Activated T-helper 1 cell treated with anti-CD3 and anti-CD28 coated beads, Interleukin-12 subunit alpha, Interleukin-12 subunit beta, Interleukin-2, Interleukin-4 antibody, amounts not matched to agents 30 ng/mL and 10 ng/mL and 1 ng/mL, durations not matched to agents 14 hours and 24 hours and 36 hours (primary cell): ENCODE measurements at regions not wholly inside any gene's neighbourhood (a gene's known extent, or its start where the extent isn't known, plus 50 kb on each side); places are given as distances from the start of the nearest gene placed in this dataset.

Experiments
- DNase-seq: peaks from one replicate; pipeline ENCODE4 v3.0.0; 2021; ENCODE audit warnings: low spot score
- H3K27ac Mint-ChIP-seq: one replicate; pipeline ENCODE4 v1.8.0; 2021; ENCODE audit warnings: mild to moderate bottlenecking, mixed read lengths
- H3K27me3 Mint-ChIP-seq: one replicate; pipeline ENCODE4 v1.8.0; 2022; ENCODE audit warnings: mild to moderate bottlenecking, moderate library complexity, mixed read lengths; ENCODE audit not compliant: insufficient read depth
- H3K36me3 Mint-ChIP-seq: one replicate; pipeline ENCODE4 v1.8.0; 2021; ENCODE audit warnings: low read depth, mixed read lengths
- H3K4me1 Mint-ChIP-seq: one replicate; pipeline ENCODE4 v1.8.0; 2021; ENCODE audit warnings: low read depth, mixed read lengths
- H3K4me3 Mint-ChIP-seq: one replicate; pipeline ENCODE4 v1.8.0; 2021; ENCODE audit warnings: mild to moderate bottlenecking, moderate library complexity, mixed read lengths
- H3K9me3 Mint-ChIP-seq: one replicate; pipeline ENCODE4 v1.8.0; 2021; ENCODE audit warnings: mixed read lengths
- intact Hi-C: fragments of 100-400 bp; cut with micrococcal nuclease; formaldehyde crosslinking; loops from one replicate; pipeline ENCODE4 v1.15.1; 2024

GRCh38 chr9:99445371-99445891 is 223.3 kb downstream of the SEC61B start:
- intact Hi-C loops, result no loop called here
- H3K27me3 Mint-ChIP-seq, result peaks cover 15% of the 10 kb centered on the region
- no peak overlapping the region for H3K4me3 Mint-ChIP-seq
- H3K27ac Mint-ChIP-seq, result no peak overlapping the region
- no peaks in the 10 kb centered on the region for H3K9me3 Mint-ChIP-seq
- H3K36me3 Mint-ChIP-seq, result no peaks in the 10 kb centered on the region
- no peaks in the 10 kb centered on the region for H3K4me1 Mint-ChIP-seq
- DNase-seq, result no peak

- Mint-ChIP-seq H3K4me3 (no peak overlapping the region), H3K9me3 (no peaks in the 10 kb centered on the region), H3K27me3 (peaks cover 15% of the 10 kb centered on the region), H3K27ac (no peak overlapping the region), H3K36me3 (no peaks in the 10 kb centered on the region), H3K4me1 (no peaks in the 10 kb centered on the region)
- intact Hi-C loops, result no loop called here
- no peak for DNase-seq
Measured at GRCh38 chr9:99445920-99446319, 223.8 kb downstream of the SEC61B start.

GRCh38 chr9:99447951-99448350 is 225.9 kb downstream of the SEC61B start:
- intact Hi-C loops, result no loop called here
- Mint-ChIP-seq H3K4me3 (no peak overlapping the region), H3K27me3 (peaks cover 20% of the 10 kb centered on the region), H3K4me1 (no peaks in the 10 kb centered on the region), H3K9me3 (no peaks in the 10 kb centered on the region), H3K36me3 (no peaks in the 10 kb centered on the region), H3K27ac (no peak overlapping the region)
- no peak for DNase-seq

- Mint-ChIP-seq H3K27me3 (peaks cover 17% of the 10 kb centered on the region), H3K36me3 (no peaks in the 10 kb centered on the region), H3K4me3 (no peak overlapping the region), H3K27ac (no peak overlapping the region), H3K9me3 (no peaks in the 10 kb centered on the region), H3K4me1 (no peaks in the 10 kb centered on the region)
- no peak for DNase-seq
- intact Hi-C loops, result no loop called here
Measured at GRCh38 chr9:99449726-99450125, 227.6 kb downstream of the SEC61B start.

GRCh38 chr9:99451112-99451606 is 229.1 kb downstream of the SEC61B start:
- Mint-ChIP-seq H3K36me3 (no peaks in the 10 kb centered on the region), H3K9me3 (no peaks in the 10 kb centered on the region), H3K4me1 (no peaks in the 10 kb centered on the region), H3K4me3 (no peak overlapping the region), H3K27me3 (peaks cover 21% of the 10 kb centered on the region), H3K27ac (no peak overlapping the region)
- DNase-seq, result no peak
- intact Hi-C loops, result no loop called here

GRCh38 chr9:99457406-99457805 is 235.3 kb downstream of the SEC61B start:
- no peak overlapping the region for H3K27ac Mint-ChIP-seq
- H3K27me3 Mint-ChIP-seq, result peaks cover 11% of the 10 kb centered on the region
- no peak overlapping the region for H3K4me3 Mint-ChIP-seq
- no peaks in the 10 kb centered on the region for H3K9me3 Mint-ChIP-seq
- H3K36me3 Mint-ChIP-seq, result no peaks in the 10 kb centered on the region
- intact Hi-C loops, result no loop called here
- DNase-seq, result no peak
- no peaks in the 10 kb centered on the region for H3K4me1 Mint-ChIP-seq

- DNase-seq, result no peak
- peaks cover 14% of the 10 kb centered on the region for H3K27me3 Mint-ChIP-seq
- intact Hi-C loops, result no loop called here
- H3K4me1 Mint-ChIP-seq, result no peaks in the 10 kb centered on the region
- no peaks in the 10 kb centered on the region for H3K36me3 Mint-ChIP-seq
- no peak overlapping the region for H3K4me3 Mint-ChIP-seq
- no peak overlapping the region for H3K27ac Mint-ChIP-seq
- no peaks in the 10 kb centered on the region for H3K9me3 Mint-ChIP-seq
Measured at GRCh38 chr9:99457981-99458380, 235.9 kb downstream of the SEC61B start.

DNA sequence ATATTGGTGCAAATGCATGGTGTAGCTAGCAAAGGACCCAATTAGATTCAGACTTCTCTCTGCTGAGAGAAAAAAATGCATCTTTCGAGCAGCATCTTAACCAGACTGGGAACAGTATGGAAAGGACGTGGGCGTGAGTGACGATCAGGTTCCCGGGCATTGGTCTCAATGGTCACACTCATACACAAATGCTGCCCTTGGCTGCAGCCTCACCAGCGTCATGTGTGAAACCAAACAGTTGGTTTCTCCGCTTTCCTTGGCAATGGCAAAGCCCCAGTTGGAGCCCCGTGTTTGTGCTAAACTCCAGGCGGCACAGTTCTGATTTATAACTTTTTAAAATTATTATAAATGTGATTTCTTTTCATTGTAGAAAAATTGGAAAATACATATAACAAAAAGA is 237.8 kb downstream of the SEC61B start:
- Mint-ChIP-seq H3K4me3 (no peak overlapping the region), H3K36me3 (no peaks in the 10 kb centered on the region), H3K27me3 (peaks cover 19% of the 10 kb centered on the region), H3K9me3 (no peaks in the 10 kb centered on the region), H3K4me1 (no peaks in the 10 kb centered on the region), H3K27ac (no peak overlapping the region)
- DNase-seq, result no peak
- intact Hi-C loops, result no loop called here

- DNase-seq, result no peak
- Mint-ChIP-seq H3K4me1 (no peaks in the 10 kb centered on the region), H3K36me3 (no peaks in the 10 kb centered on the region), H3K27me3 (peaks cover 11% of the 10 kb centered on the region), H3K9me3 (no peaks in the 10 kb centered on the region), H3K27ac (no peak overlapping the region), H3K4me3 (no peak overlapping the region)
- intact Hi-C loops, result no loop called here
Measured at GRCh38 chr9:99463131-99463530, 241.0 kb downstream of the SEC61B start.

- Mint-ChIP-seq H3K36me3 (no peaks in the 10 kb centered on the region), H3K27me3 (peaks cover 13% of the 10 kb centered on the region), H3K9me3 (no peaks in the 10 kb centered on the region), H3K4me3 (no peak overlapping the region), H3K27ac (no peak overlapping the region), H3K4me1 (no peaks in the 10 kb centered on the region)
- intact Hi-C loops, result no loop called here
- DNase-seq, result no peak
Measured at GRCh38 chr9:99464568-99464967, 242.5 kb downstream of the SEC61B start.

DNA sequence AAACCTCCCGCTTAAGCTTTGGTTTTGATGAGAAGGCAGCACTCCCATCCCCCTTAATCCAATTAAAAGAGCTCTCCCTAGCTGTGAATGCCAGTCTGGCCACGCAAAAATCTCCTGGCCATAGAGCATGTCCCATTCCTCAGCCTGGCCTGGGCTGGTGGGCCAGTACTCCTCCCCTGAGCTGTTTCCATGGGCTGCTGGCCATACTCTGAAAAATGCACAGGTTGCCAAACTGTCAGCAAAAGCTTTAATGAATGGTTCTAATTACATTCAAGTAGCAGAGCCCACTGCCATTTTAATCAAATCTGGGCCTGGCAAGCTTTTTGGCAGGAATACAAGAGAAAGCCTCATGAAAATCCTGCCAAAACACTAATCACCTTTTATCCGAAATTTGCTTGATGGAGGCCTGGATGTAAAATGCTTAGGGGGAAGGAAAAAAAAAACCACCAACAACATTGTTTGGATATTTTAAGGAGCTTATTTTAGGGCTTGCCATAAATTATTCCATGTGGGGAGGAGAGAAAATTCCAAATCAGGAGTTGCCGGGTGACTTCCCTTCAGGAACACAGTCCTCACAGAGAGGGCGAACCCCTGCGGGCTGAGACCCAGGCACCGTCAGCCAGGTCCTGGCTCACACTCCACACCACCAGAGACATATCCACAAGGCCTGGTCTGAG is 243.3 kb downstream of the SEC61B start:
- Mint-ChIP-seq H3K27ac (no peak overlapping the region), H3K4me3 (no peak overlapping the region), H3K36me3 (no peaks in the 10 kb centered on the region), H3K27me3 (peaks cover 15% of the 10 kb centered on the region), H3K4me1 (no peaks in the 10 kb centered on the region), H3K9me3 (no peaks in the 10 kb centered on the region)
- DNase-seq, result no peak
- intact Hi-C loops, result no loop called here

DNA sequence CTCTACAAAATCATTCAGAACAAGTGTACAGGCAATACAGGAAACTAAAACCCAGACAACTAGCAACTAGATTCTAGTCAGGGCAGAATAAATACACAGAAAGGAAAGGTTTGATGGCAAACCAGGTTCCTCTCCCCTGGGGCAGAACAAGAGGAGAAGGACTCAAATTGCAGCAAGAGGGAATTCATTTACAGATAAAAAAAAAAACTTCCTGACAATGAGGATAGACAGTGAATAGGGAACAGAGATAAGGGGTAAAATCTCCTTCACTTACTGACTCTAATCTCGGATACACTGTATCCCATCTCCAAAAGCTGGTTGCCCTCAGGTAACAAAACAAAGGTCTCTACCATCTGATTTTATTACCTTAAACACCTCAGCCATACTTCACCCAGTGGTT is 244.0 kb downstream of the SEC61B start:
- Mint-ChIP-seq H3K27ac (no peak overlapping the region), H3K4me1 (no peaks in the 10 kb centered on the region), H3K4me3 (no peak overlapping the region), H3K9me3 (no peaks in the 10 kb centered on the region), H3K36me3 (no peaks in the 10 kb centered on the region), H3K27me3 (peaks cover 17% of the 10 kb centered on the region)
- no peak for DNase-seq
- intact Hi-C loops, result no loop called here

DNA sequence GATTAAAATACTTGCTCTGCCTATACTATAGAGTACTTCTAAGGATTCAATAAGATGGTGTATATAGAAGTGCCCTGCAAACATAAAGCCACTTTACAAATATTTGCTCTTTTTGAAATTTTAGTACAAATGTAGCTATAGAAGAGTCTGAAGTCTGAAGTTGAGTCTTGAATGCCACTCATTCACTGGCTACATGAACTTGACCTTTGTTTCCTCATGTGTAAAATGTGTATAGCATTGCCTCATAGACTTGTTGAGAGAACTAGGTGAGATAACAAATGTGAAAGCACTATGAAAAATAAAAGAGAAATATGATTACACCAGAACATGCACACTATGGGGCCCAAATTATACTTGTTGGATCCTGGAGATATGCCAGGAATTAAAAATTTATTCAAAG is 244.7 kb downstream of the SEC61B start:
- DNase-seq, result no peak
- no peaks in the 10 kb centered on the region for H3K36me3 Mint-ChIP-seq
- no peaks in the 10 kb centered on the region for H3K9me3 Mint-ChIP-seq
- H3K27me3 Mint-ChIP-seq, result peaks cover 20% of the 10 kb centered on the region
- intact Hi-C loops, result no loop called here
- H3K27ac Mint-ChIP-seq, result no peak overlapping the region
- no peak overlapping the region for H3K4me3 Mint-ChIP-seq
- H3K4me1 Mint-ChIP-seq, result peaks cover 4% of the 10 kb centered on the region

DNA sequence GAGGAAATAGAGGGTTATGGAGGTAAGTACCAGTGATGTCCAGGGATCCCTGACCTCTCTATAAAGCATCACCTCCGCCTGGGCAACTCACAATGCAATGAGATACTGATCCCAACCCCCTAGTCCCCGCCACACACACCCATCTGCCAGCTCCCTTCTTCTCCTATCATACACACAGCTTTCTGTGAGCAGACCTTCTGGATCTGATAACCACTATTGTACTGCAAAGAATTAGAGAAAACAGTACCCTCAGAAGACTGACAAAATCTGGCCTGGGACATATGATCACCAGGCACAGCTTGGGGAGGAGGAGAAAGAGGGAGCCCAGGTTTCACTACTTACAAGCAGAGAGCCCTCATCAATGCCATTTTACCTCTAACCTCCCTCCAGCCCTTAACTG is 249.0 kb downstream of the SEC61B start:
- intact Hi-C loops, result no loop called here
- DNase-seq, result no peak
- Mint-ChIP-seq H3K27ac (no peak overlapping the region), H3K36me3 (no peaks in the 10 kb centered on the region), H3K9me3 (no peaks in the 10 kb centered on the region), H3K27me3 (peaks cover 21% of the 10 kb centered on the region), H3K4me3 (no peak overlapping the region), H3K4me1 (peaks cover 19% of the 10 kb centered on the region)
